HCT116 (cell line): ENCODE measurements at regions not wholly inside any gene's neighbourhood (a gene's known extent, or its start where the extent isn't known, plus 50 kb on each side); places are given as distances from the start of the nearest gene placed in this dataset.

Source experiments
- ATAC-seq: fragments of 200-7000 bp; cut with Tn5 transposase; 2 replicates; pipeline ENCODE4 v1.9.1; 2020; ENCODE audit warnings: mild to moderate bottlenecking, moderate library complexity
- BruUV-seq: library from RNA; stranded (reverse); fragments of 400-500 nt; replicated peaks from 2 replicates; lab custom pipeline; 2021; lab: Mats Ljungman, UMichigan
- CTCF ChIA-PET: fragments of 300-600 bp; sonication (Branson Sonifier 250); formaldehyde crosslinking; loops from one replicate; lab custom pipeline; 2021; ENCODE audit warnings: antibody characterized with exemption; lab: Charles Lee
- POLR2A ChIA-PET: fragments of 300-600, 350-600 bp; sonication (Branson Sonifier 250); formaldehyde crosslinking; loops from one replicate; lab custom pipeline; 2021; ENCODE audit warnings: antibody characterized with exemption; lab: Charles Lee
- RAD21 ChIA-PET, 2 experiments: fragments of 300-600 bp; sonication (Branson Sonifier 250); formaldehyde crosslinking; loops; one replicate each; lab custom pipeline; 2023; ENCODE audit warnings: low total read pairs in 2 of 2; ENCODE audit not compliant: uncharacterized antibody in 2 of 2, unreplicated experiment in 2 of 2, low non-redundant PET in 1 of 2; lab: Charles Lee
- DNase-seq: peaks from one replicate; pipeline ENCODE4 v3.0.0-alpha.2; 2010; ENCODE audit warnings: low read depth, low spot score
- H2AFZ ChIP-seq: fragments of 200-600 bp; shearing (Covaris generic), sonication (generic); 2 replicates; pipeline ENCODE4 v1.6.1; 2017; ENCODE audit warnings: low read depth, mixed run types, mixed read lengths, antibody characterized with exemption, low read length; ENCODE audit not compliant: poor library complexity, severe bottlenecking
- H3K27ac ChIP-seq: 2 replicates; pipeline ENCODE4 v1.5.1; 2012; ENCODE audit warnings: low read depth, low read length
- H3K27me3 ChIP-seq: fragments of 200-600 bp; sonication (generic); 2 replicates; pipeline ENCODE4 v1.6.1; 2016; ENCODE audit warnings: mixed run types, low read length, mixed read lengths; ENCODE audit not compliant: insufficient read depth
- H3K36me3 ChIP-seq, 2 experiments: fragments of 200-500 bp in 1 of 2; fragments of 200-600 bp in 1 of 2; sonication (Bioruptor generic) in 1 of 2; sonication (generic) in 1 of 2; 2 replicates each; pipeline versions ENCODE4 v1.5.1 to v1.6.1; 2014 to 2016; ENCODE audit warnings: low read length in 2 of 2, inconsistent platforms in 1 of 2, mixed read lengths in 1 of 2, mixed run types in 1 of 2; ENCODE audit not compliant: insufficient read depth in 2 of 2, control insufficient read depth in 1 of 2
- H3K4me1 ChIP-seq, 2 experiments: fragments of 200-600 bp in 1 of 2; sonication (generic) in 1 of 2; 2 replicates each; pipeline versions ENCODE4 v1.5.1 to v1.6.1; 2012 to 2017; ENCODE audit warnings: low read length in 2 of 2, inconsistent platforms in 1 of 2, mild to moderate bottlenecking in 1 of 2, mixed read lengths in 1 of 2, mixed run types in 1 of 2, moderate library complexity in 1 of 2; ENCODE audit not compliant: insufficient read depth in 2 of 2, control insufficient read depth in 1 of 2
- H3K4me2 ChIP-seq: fragments of 200-600 bp; sonication (generic); 2 replicates; pipeline ENCODE4 v1.6.1; 2017; ENCODE audit warnings: mixed run types, low read length, mixed read lengths
- H3K4me3 ChIP-seq, 2 experiments: fragments of 200-600 bp in 1 of 2; sonication (generic) in 1 of 2; replicated peaks in 1 of 2; 2 replicates each; pipeline ENCODE4 v1.5.1; 2011 to 2016; ENCODE audit warnings: low read length in 2 of 2, control low read depth in 1 of 2, low read depth in 1 of 2, mild to moderate bottlenecking in 1 of 2, mixed read lengths in 1 of 2, mixed run types in 1 of 2
- H3K79me2 ChIP-seq: fragments of 200-600 bp; sonication (generic); 2 replicates; pipeline ENCODE4 v1.6.1; 2017; ENCODE audit warnings: mild to moderate bottlenecking, mixed run types, low read length, moderate library complexity, mixed read lengths; ENCODE audit not compliant: insufficient read depth
- H3K9ac ChIP-seq: fragments of 200-600 bp; sonication (generic); 2 replicates; pipeline ENCODE4 v1.6.1; 2016; ENCODE audit warnings: low read length, mixed read lengths
- H3K9me2 ChIP-seq: fragments of 200-600 bp; sonication (generic), shearing (Covaris generic); 2 replicates; pipeline ENCODE4 v1.6.1; 2017; ENCODE audit warnings: mixed run types, mild to moderate bottlenecking, moderate library complexity; ENCODE audit not compliant: insufficient read depth
- H3K9me3 ChIP-seq, 2 experiments: fragments of 200-500 bp in 1 of 2; fragments of 200-600 bp in 1 of 2; sonication (Bioruptor generic) in 1 of 2; sonication (generic) in 1 of 2; 2 replicates each; pipeline ENCODE4 v1.6.1; 2014 to 2017; ENCODE audit warnings: low read length in 2 of 2, mixed read lengths in 2 of 2, inconsistent platforms in 1 of 2, low read depth in 1 of 2, mild to moderate bottlenecking in 1 of 2, mixed run types in 1 of 2, moderate library complexity in 1 of 2; ENCODE audit not compliant: control insufficient read depth in 1 of 2, insufficient read depth in 1 of 2
- H4K20me1 ChIP-seq: fragments of 200-600 bp; sonication (generic), shearing (Covaris generic); 2 replicates; pipeline ENCODE4 v1.6.1; 2017; ENCODE audit warnings: mixed run types, mild to moderate bottlenecking, moderate library complexity; ENCODE audit not compliant: insufficient read depth
- ATF3 ChIP-seq: IDR thresholded peaks from 2 replicates; pipeline ENCODE4 v1.6.1; 2012
- CBX3 ChIP-seq: IDR thresholded peaks from 2 replicates; pipeline ENCODE4 v1.6.1; 2012; ENCODE audit warnings: low read depth
- CEBPB ChIP-seq: IDR thresholded peaks from 2 replicates; pipeline ENCODE4 v1.6.1; 2012; ENCODE audit warnings: low read depth
- CTCF ChIP-seq, 3 experiments: fragments of 200-600 bp in 1 of 3; sonication (generic) in 1 of 3; IDR thresholded peaks in 2 of 3; conservative IDR thresholded peaks in 1 of 3; 2 replicates each; pipeline ENCODE4 v1.5.1; 2012 to 2017; ENCODE audit warnings: low read depth in 2 of 3, low read length in 2 of 3, antibody characterized with exemption in 1 of 3, borderline replicate concordance in 1 of 3, control low read depth in 1 of 3, mild to moderate bottlenecking in 1 of 3, mixed read lengths in 1 of 3, mixed run types in 1 of 3, moderate library complexity in 1 of 3; ENCODE audit not compliant: insufficient read depth in 1 of 3
- EGR1 ChIP-seq: IDR thresholded peaks from 2 replicates; pipeline ENCODE4 v1.6.1; 2012; ENCODE audit warnings: low read depth
- EZH2phosphoT487 ChIP-seq: fragments of 200-600 bp; IDR thresholded peaks from 2 replicates; pipeline ENCODE4 v1.6.1; 2018; ENCODE audit warnings: antibody characterized with exemption, borderline replicate concordance
- FOSL1 ChIP-seq: IDR thresholded peaks from 2 replicates; pipeline ENCODE4 v1.6.1; 2012; ENCODE audit warnings: low read depth
- RAD21 ChIP-seq: IDR thresholded peaks from 2 replicates; pipeline ENCODE4 v1.6.1; 2012; ENCODE audit warnings: low read depth, mild to moderate bottlenecking
- REST ChIP-seq: IDR thresholded peaks from 2 replicates; pipeline ENCODE4 v1.6.1; 2012; ENCODE audit warnings: low read depth
- SIN3A ChIP-seq: IDR thresholded peaks from 2 replicates; pipeline ENCODE4 v1.6.1; 2012; ENCODE audit warnings: low read depth
- SP1 ChIP-seq: IDR thresholded peaks from 2 replicates; pipeline ENCODE4 v1.6.1; 2012; ENCODE audit warnings: low read depth
- SRF ChIP-seq: IDR thresholded peaks from 2 replicates; pipeline ENCODE4 v1.6.1; 2012; ENCODE audit warnings: low read depth
- TCF7L2 ChIP-seq: IDR thresholded peaks from 2 replicates; pipeline ENCODE4 v1.7.0; 2011; ENCODE audit warnings: borderline replicate concordance, inconsistent platforms; ENCODE audit not compliant: insufficient read depth, insufficient read length; ENCODE audit errors: extremely low read depth
- YY1 ChIP-seq: IDR thresholded peaks from 2 replicates; pipeline ENCODE4 v1.6.1; 2011; ENCODE audit warnings: low read length, low read depth, moderate library complexity, mild to moderate bottlenecking; ENCODE audit not compliant: insufficient replicate concordance; ENCODE audit errors: extremely low read depth
- ZNF274 ChIP-seq: fragments of 200-500 bp; sonication (Bioruptor generic); IDR thresholded peaks from 2 replicates; pipeline ENCODE4 v1.6.1; 2014; ENCODE audit warnings: mild to moderate bottlenecking, low read depth, low read length, inconsistent platforms
- intact Hi-C: fragments of 100-400 bp; cut with micrococcal nuclease; formaldehyde crosslinking; loops from 2 replicates; pipeline ENCODE4 v1.10.0; 2022

GRCh38 chr7:136128050-136128449 lies 150.9 kb upstream of the MTPN start (continued):
- TF ChIP-seq REST (no peak), EZH2phosphoT487 (no peak), TCF7L2 (no peak), CBX3 (no peak)
- TF ChIP-seq, all 23 proteins: peak for 0

GRCh38 chr7:136123352-136123751 lies 146.2 kb upstream of the MTPN start:
- H3K9me3 ChIP-seq = no peaks in the 10 kb centered on the region
- BruUV-seq = no TSS peak
- RAD21 ChIA-PET = no interaction called here
- TF ChIP-seq YY1 (no peak), ZNF274 (no peak), EGR1 (no peak), CEBPB (no peak), EZH2phosphoT487 (no peak), TCF7L2 (no peak), SIN3A (no peak), FOSL1 (no peak), ATF3 (no peak), REST (no peak), RAD21 (no peak), SRF (no peak), SP1 (no peak), CTCF (IDR thresholded peaks at IDR 0.05 in 2 of 3, conservative IDR thresholded peaks at IDR 0.05 in 1 of 3; ENCODE audit: borderline replicate concordance in 1 of 3, insufficient read depth in 1 of 3, low read depth in 2 of 3, low read length in 2 of 3) (no peak)

More at GRCh38 chr7:136123352-136123751, 146.2 kb upstream of the MTPN start:
- no peak for DNase-seq
- no peaks in the 10 kb centered on the region for H4K20me1 ChIP-seq
- H3K79me2 ChIP-seq = no peaks in the 10 kb centered on the region
- ChIA-PET CTCF (no interaction called here), POLR2A (no interaction called here)
- H3K9me2 ChIP-seq = no peaks in the 10 kb centered on the region
- no peak overlapping the region for H2AFZ ChIP-seq
- intact Hi-C loops = no loop called here
- no peak for ATAC-seq
- H3K9ac ChIP-seq = no peak overlapping the region
- no peaks in the 10 kb centered on the region for H3K36me3 ChIP-seq
- no peak overlapping the region for H3K27ac ChIP-seq
- no peaks in the 10 kb centered on the region; the same call in 1 of the 2 replicates for H3K27me3 ChIP-seq
- no peak overlapping the region for H3K4me3 ChIP-seq
- no peak overlapping the region for H3K4me2 ChIP-seq
- H3K4me1 ChIP-seq = no peaks in the 10 kb centered on the region
